Esophagus squamous epithelium (tissue), 4 donors: ENCODE measurements at regions not wholly inside any gene's neighbourhood (a gene's known extent, or its start where the extent isn't known, plus 50 kb on each side); places are given as distances from the start of the nearest gene placed in this dataset.

Experiments
- CTCF ChIP-seq, 6 experiments: fragments of 450-650 bp in 4 of 6; fragments of 200-600 bp in 2 of 6; sonication (generic) in 2 of 6; IDR thresholded peaks; one replicate each; pipeline ENCODE4 v1.5.1; 2016 to 2019; ENCODE audit warnings: antibody characterized with exemption in 6 of 6, mild to moderate bottlenecking in 4 of 6, moderate library complexity in 4 of 6
- POLR2A ChIP-seq, 4 donors: fragments of 450-650 bp; IDR thresholded peaks; one replicate each; pipeline ENCODE4 v1.6.1; 2017; ENCODE audit warnings: antibody characterized with exemption in 4 of 4, mild to moderate bottlenecking in 4 of 4, moderate library complexity in 3 of 4

- TF ChIP-seq POLR2A (IDR thresholded peaks at IDR 0.05) = no peak
- TF ChIP-seq CTCF (IDR thresholded peaks at IDR 0.05) = no peak
Observed at GRCh38 chr4:13112030-13112429, 372.1 kb downstream of the RAB28 start.
